Gastrocnemius medialis (tissue), 4 donors: ENCODE measurements at regions not wholly inside any gene's neighbourhood (a gene's known extent, or its start where the extent isn't known, plus 50 kb on each side); places are given as distances from the start of the nearest gene placed in this dataset.

ENCODE experiments used
- ATAC-seq, 2 donors: fragments of 150-250 bp; one replicate each; pipeline ENCODE4 v1.9.1; 2016
- DNase-seq, 2 donors: peaks; one replicate each; pipeline ENCODE4 v3.0.0-alpha.2; 2019
- H3K27ac ChIP-seq, 4 donors: fragments of 200-600 bp; sonication (generic); 1 replicate in 1 of 4; 2 replicates in 3 of 4; pipeline ENCODE4 v1.5.1; 2016 to 2018; ENCODE audit warnings: mild to moderate bottlenecking in 2 of 4, moderate library complexity in 1 of 4
- H3K27me3 ChIP-seq, 3 donors: fragments of 200-600 bp; sonication (generic) in 2 of 3; 1 replicate in 1 of 3; 2 replicates in 2 of 3; pipeline versions ENCODE4 v1.5.1 to v1.6.0; 2016 to 2019; ENCODE audit warnings: mild to moderate bottlenecking in 1 of 3, moderate library complexity in 1 of 3
- H3K36me3 ChIP-seq, 2 donors: fragments of 200-600 bp; sonication (generic) in 1 of 2; one replicate each; pipeline ENCODE4 v1.5.1; 2017 to 2018
- H3K4me1 ChIP-seq, 2 donors: fragments of 200-600 bp; sonication (generic) in 1 of 2; one replicate each; pipeline ENCODE4 v1.5.1; 2016 to 2017; ENCODE audit warnings: mild to moderate bottlenecking in 2 of 2
- H3K4me3 ChIP-seq, 4 donors: fragments of 200-600 bp; sonication (generic) in 3 of 4; 1 replicate in 1 of 4; 2 replicates in 3 of 4; pipeline ENCODE4 v1.5.1; 2016 to 2019; ENCODE audit warnings: mild to moderate bottlenecking in 2 of 4
- H3K9me3 ChIP-seq, 3 donors: fragments of 200-600 bp; sonication (generic) in 2 of 3; 1 replicate in 1 of 3; 2 replicates in 2 of 3; pipeline ENCODE4 v1.5.1; 2016 to 2019
- CTCF ChIP-seq, 5 experiments: fragments of 450-650 bp in 3 of 5; fragments of 200-600 bp in 2 of 5; sonication (generic) in 2 of 5; IDR thresholded peaks in 4 of 5; conservative IDR thresholded peaks in 1 of 5; 1 replicate in 4 of 5; 2 replicates in 1 of 5; pipeline ENCODE4 v1.5.1; 2016 to 2019; ENCODE audit warnings: antibody characterized with exemption in 5 of 5, mild to moderate bottlenecking in 3 of 5, moderate library complexity in 3 of 5
- POLR2A ChIP-seq, 2 donors: fragments of 450-650 bp; IDR thresholded peaks; one replicate each; pipeline ENCODE4 v1.6.1; 2017; ENCODE audit warnings: antibody characterized with exemption in 2 of 2, mild to moderate bottlenecking in 2 of 2, moderate library complexity in 2 of 2
- in situ Hi-C, 4 donors: fragments of 200-750 bp; cut with MboI; loops; one replicate each; pipeline versions ENCODE4 v1.15.0 to v1.8.0; 2017; ENCODE audit warnings: low sequenced_read_pairs in 4 of 4
- intact Hi-C: fragments of 100-400 bp; cut with DNase I; formaldehyde crosslinking; loops from one replicate; pipeline ENCODE4 v1.15.1; 2023; ENCODE audit warnings: low total_unique reads

GRCh38 chr7:22066522-22066921 is 120.8 kb upstream of the CDCA7L start:
- DNase-seq (no peak), ATAC-seq (no peak)
- Histone ChIP-seq H3K9me3 (no peaks in the 10 kb centered on the region), H3K4me1 (no peaks in the 10 kb centered on the region), H3K27me3 (no peaks in the 10 kb centered on the region), H3K4me3 (no peak overlapping the region), H3K36me3 (no peaks in the 10 kb centered on the region), H3K27ac (no peak overlapping the region)
- intact Hi-C loops = no loop called here
- TF ChIP-seq CTCF (IDR thresholded peaks at IDR 0.05 in 4 of 5, conservative IDR thresholded peaks at IDR 0.05 in 1 of 5) (no peak), POLR2A (IDR thresholded peaks at IDR 0.05) (no peak)
- in situ Hi-C loops = no loop called here

- intact Hi-C loops = no loop called here
- no peaks in the 10 kb centered on the region for H3K9me3 ChIP-seq
- no peak for DNase-seq
- no peak overlapping the region for H3K27ac ChIP-seq
- H3K4me3 ChIP-seq = no peak overlapping the region
- no peak for TF ChIP-seq CTCF (IDR thresholded peaks at IDR 0.05 in 4 of 5, conservative IDR thresholded peaks at IDR 0.05 in 1 of 5)
- no peak for TF ChIP-seq POLR2A (IDR thresholded peaks at IDR 0.05)
- ATAC-seq = no peak
- in situ Hi-C loops = no loop called here
- no peaks in the 10 kb centered on the region for H3K27me3 ChIP-seq
- no peaks in the 10 kb centered on the region for H3K36me3 ChIP-seq
- H3K4me1 ChIP-seq = no peaks in the 10 kb centered on the region
These were observed 119.1 kb upstream of the CDCA7L start for GRCh38 chr7:22064816-22065215.

GRCh38 chr7:22061775-22062174 is 116.1 kb upstream of the CDCA7L start:
- Histone ChIP-seq H3K4me3 (no peak overlapping the region), H3K27ac (no peak overlapping the region), H3K4me1 (no peaks in the 10 kb centered on the region), H3K9me3 (no peaks in the 10 kb centered on the region), H3K27me3 (no peaks in the 10 kb centered on the region), H3K36me3 (no peaks in the 10 kb centered on the region)
- no peak for ATAC-seq
- DNase-seq = no peak
- intact Hi-C loops (no loop called here), in situ Hi-C loops (no loop called here)
- no peak for TF ChIP-seq POLR2A (IDR thresholded peaks at IDR 0.05)
- no peak for TF ChIP-seq CTCF (IDR thresholded peaks at IDR 0.05 in 4 of 5, conservative IDR thresholded peaks at IDR 0.05 in 1 of 5)

GRCh38 chr7:22060863-22061262 is 115.2 kb upstream of the CDCA7L start:
- H3K4me3 ChIP-seq = no peak overlapping the region
- no peaks in the 10 kb centered on the region for H3K27me3 ChIP-seq
- intact Hi-C loops = no loop called here
- in situ Hi-C loops = no loop called here
- DNase-seq (no peak), ATAC-seq (no peak)
- no peak for TF ChIP-seq POLR2A (IDR thresholded peaks at IDR 0.05)
- no peak for TF ChIP-seq CTCF (IDR thresholded peaks at IDR 0.05 in 4 of 5, conservative IDR thresholded peaks at IDR 0.05 in 1 of 5)
- H3K9me3 ChIP-seq = no peaks in the 10 kb centered on the region
- no peaks in the 10 kb centered on the region for H3K4me1 ChIP-seq
- no peaks in the 10 kb centered on the region for H3K36me3 ChIP-seq
- no peak overlapping the region for H3K27ac ChIP-seq

- Histone ChIP-seq H3K4me3 (no peak overlapping the region), H3K27ac (no peak overlapping the region), H3K4me1 (no peaks in the 10 kb centered on the region), H3K9me3 (no peaks in the 10 kb centered on the region), H3K36me3 (no peaks in the 10 kb centered on the region), H3K27me3 (no peaks in the 10 kb centered on the region)
- intact Hi-C loops = no loop called here
- DNase-seq (no peak), ATAC-seq (no peak)
- no peak for TF ChIP-seq POLR2A (IDR thresholded peaks at IDR 0.05)
- no peak for TF ChIP-seq CTCF (IDR thresholded peaks at IDR 0.05 in 4 of 5, conservative IDR thresholded peaks at IDR 0.05 in 1 of 5)
- in situ Hi-C loops = no loop called here
These were observed 114.5 kb upstream of the CDCA7L start for GRCh38 chr7:22060197-22060596.
